Nephron progenitor cell (in vitro differentiated cells): ENCODE measurements at regions not wholly inside any gene's neighbourhood (a gene's known extent, or its start where the extent isn't known, plus 50 kb on each side); places are given as distances from the start of the nearest gene placed in this dataset.

Experiments used
- DNase-seq: peaks from one replicate; pipeline ENCODE4 v3.0.0; 2021
- H3K27ac Mint-ChIP-seq: 2 replicates; pipeline ENCODE4 v1.8.0; 2021; ENCODE audit warnings: mild to moderate bottlenecking, moderate library complexity, mixed read lengths
- H3K27me3 Mint-ChIP-seq: 2 replicates; pipeline ENCODE4 v1.8.0; 2021; ENCODE audit warnings: mild to moderate bottlenecking, low read depth, mixed read lengths; ENCODE audit not compliant: poor library complexity
- H3K36me3 Mint-ChIP-seq: 2 replicates; pipeline ENCODE4 v1.8.0; 2021; ENCODE audit warnings: low read depth, mixed read lengths
- H3K4me1 Mint-ChIP-seq: 2 replicates; pipeline ENCODE4 v1.8.0; 2021; ENCODE audit warnings: mixed read lengths
- H3K4me3 Mint-ChIP-seq: 2 replicates; pipeline ENCODE4 v1.8.0; 2021; ENCODE audit warnings: mild to moderate bottlenecking, moderate library complexity, mixed read lengths
- H3K9me3 Mint-ChIP-seq: 2 replicates; pipeline ENCODE4 v1.8.0; 2021; ENCODE audit warnings: mild to moderate bottlenecking, moderate library complexity, mixed read lengths
- TF ChIP-seq, protein P1 (sequence below): fragments of 200-600 bp; sonication (generic); IDR thresholded peaks from 2 replicates; pipeline ENCODE4 v1.5.0; 2021; ENCODE audit warnings: antibody characterized with exemption

DNA sequence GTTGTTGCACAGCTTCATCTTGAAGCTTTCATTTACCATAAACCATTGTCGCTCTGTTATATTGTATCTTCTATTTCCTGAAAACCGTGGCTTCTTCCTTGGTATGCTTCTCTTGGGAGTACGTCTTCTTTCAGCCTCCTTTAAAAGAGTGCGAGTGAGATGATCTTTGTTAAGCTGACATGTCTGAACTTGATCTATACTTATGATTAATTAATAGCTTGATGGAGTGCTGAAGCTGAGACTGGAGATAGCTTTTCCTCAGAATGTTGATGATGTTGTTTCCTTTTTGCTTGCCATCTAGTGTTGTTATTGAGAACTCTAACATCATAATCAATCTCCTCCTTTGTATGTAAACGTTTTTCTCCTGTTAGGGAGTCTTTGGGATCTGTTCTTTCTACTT, 529.3 kb upstream of the SPRY2 start:
- Mint-ChIP-seq H3K9me3 (no peaks in the 10 kb centered on the region), H3K4me1 (peaks cover 7% of the 10 kb centered on the region), H3K27ac (no peak overlapping the region), H3K36me3 (no peaks in the 10 kb centered on the region), H3K27me3 (peaks cover 4% of the 10 kb centered on the region), H3K4me3 (no peak overlapping the region)
- no peak for DNase-seq
- TF ChIP-seq, protein P1, sequence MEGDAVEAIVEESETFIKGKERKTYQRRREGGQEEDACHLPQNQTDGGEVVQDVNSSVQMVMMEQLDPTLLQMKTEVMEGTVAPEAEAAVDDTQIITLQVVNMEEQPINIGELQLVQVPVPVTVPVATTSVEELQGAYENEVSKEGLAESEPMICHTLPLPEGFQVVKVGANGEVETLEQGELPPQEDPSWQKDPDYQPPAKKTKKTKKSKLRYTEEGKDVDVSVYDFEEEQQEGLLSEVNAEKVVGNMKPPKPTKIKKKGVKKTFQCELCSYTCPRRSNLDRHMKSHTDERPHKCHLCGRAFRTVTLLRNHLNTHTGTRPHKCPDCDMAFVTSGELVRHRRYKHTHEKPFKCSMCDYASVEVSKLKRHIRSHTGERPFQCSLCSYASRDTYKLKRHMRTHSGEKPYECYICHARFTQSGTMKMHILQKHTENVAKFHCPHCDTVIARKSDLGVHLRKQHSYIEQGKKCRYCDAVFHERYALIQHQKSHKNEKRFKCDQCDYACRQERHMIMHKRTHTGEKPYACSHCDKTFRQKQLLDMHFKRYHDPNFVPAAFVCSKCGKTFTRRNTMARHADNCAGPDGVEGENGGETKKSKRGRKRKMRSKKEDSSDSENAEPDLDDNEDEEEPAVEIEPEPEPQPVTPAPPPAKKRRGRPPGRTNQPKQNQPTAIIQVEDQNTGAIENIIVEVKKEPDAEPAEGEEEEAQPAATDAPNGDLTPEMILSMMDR = no peak

DNA sequence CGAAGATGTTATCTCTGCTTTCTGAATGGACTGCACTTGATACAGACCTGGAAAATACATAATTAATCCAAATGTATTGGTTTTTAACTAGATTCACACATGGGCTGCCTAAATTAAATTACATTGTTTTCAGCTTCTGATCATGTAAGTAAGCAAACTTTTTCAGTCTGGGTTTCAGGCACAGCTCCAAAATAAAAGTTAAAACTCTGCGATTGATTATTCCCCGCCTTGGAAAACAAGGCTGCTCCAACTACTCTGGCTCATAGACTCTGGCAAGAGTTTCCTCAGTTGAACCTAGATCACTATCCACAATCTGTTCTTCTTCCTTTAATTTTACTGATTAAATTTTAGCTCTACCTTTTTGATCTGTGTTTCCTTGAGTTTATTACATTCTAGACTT, 526.0 kb upstream of the SPRY2 start:
- Mint-ChIP-seq H3K9me3 (peaks cover 8% of the 10 kb centered on the region), H3K27me3 (peaks cover 4% of the 10 kb centered on the region), H3K4me1 (peaks cover 8% of the 10 kb centered on the region), H3K4me3 (no peak overlapping the region), H3K27ac (no peak overlapping the region), H3K36me3 (no peaks in the 10 kb centered on the region)
- TF ChIP-seq, protein P1 = no peak
- no peak for DNase-seq

DNA sequence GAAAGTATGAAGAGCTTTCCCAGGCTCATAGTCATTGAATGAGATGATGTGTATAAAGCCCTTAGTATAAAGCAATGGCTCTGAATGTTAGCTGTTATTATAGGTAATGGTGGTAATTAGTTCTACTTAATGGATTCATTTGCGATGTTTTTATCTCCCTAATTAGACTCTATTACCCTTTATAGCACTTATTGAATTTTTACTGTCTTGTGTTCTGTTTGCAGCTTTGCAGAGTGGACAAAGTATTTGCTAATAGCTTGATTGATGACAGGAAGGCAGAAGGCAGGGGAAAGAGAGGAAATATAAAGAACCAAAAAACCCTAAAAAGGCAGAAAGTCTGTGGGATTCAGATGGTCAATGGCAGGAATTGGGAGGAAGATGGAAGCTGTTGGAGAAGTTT, 524.4 kb upstream of the SPRY2 start:
- DNase-seq = no peak
- TF ChIP-seq, protein P1 = no peak
- H3K27ac Mint-ChIP-seq = no peak overlapping the region
- peaks cover 8% of the 10 kb centered on the region for H3K9me3 Mint-ChIP-seq
- H3K4me3 Mint-ChIP-seq = no peak overlapping the region
- peaks cover 4% of the 10 kb centered on the region for H3K27me3 Mint-ChIP-seq
- H3K36me3 Mint-ChIP-seq = no peaks in the 10 kb centered on the region
- H3K4me1 Mint-ChIP-seq = peaks cover 8% of the 10 kb centered on the region

DNA sequence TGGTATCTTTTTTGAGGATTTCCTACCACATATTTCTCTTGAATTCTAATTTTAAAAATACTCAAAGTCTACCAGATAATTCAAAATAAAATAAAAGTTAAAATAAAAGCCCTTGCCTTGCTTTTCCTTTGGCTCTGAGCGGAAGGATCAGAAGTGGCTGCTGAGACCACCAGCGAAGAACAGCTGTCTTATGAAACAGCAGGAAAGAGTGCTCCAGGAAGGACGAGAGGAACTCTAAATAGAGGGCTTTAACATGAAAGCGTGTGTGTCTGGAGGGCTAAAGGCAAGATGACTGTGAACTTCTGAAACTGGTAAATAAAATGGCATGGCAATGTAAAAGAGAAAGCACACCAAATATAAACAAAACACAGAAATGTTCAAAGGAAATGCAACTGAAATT, 521.5 kb upstream of the SPRY2 start:
- peak overlapping the region; percentile 57 for H3K27ac Mint-ChIP-seq
- H3K9me3 Mint-ChIP-seq = peaks cover 8% of the 10 kb centered on the region
- peaks cover 4% of the 10 kb centered on the region for H3K27me3 Mint-ChIP-seq
- H3K4me1 Mint-ChIP-seq = peaks cover 8% of the 10 kb centered on the region
- no peak overlapping the region for H3K4me3 Mint-ChIP-seq
- no peaks in the 10 kb centered on the region for H3K36me3 Mint-ChIP-seq
- TF ChIP-seq, protein P1 = no peak
- no peak for DNase-seq

GRCh38 chr13:80860845-80861244, 519.9 kb upstream of the SPRY2 start:
- TF ChIP-seq, protein P1 = no peak
- DNase-seq = no peak
- Mint-ChIP-seq H3K4me3 (no peak overlapping the region), H3K36me3 (no peaks in the 10 kb centered on the region), H3K9me3 (peaks cover 8% of the 10 kb centered on the region), H3K27ac (no peak overlapping the region), H3K27me3 (no peaks in the 10 kb centered on the region), H3K4me1 (peaks cover 7% of the 10 kb centered on the region)

- Mint-ChIP-seq H3K36me3 (no peaks in the 10 kb centered on the region), H3K9me3 (peaks cover 2% of the 10 kb centered on the region), H3K4me1 (no peaks in the 10 kb centered on the region), H3K27ac (no peak overlapping the region), H3K27me3 (peaks cover 4% of the 10 kb centered on the region), H3K4me3 (no peak overlapping the region)
- TF ChIP-seq, protein P1 = no peak
- DNase-seq = no peak
Measured at GRCh38 chr13:80858131-80858530, 517.2 kb upstream of the SPRY2 start.
